Femur (tissue), 1 donor: ENCODE measurements at regions not wholly inside any gene's neighbourhood (a gene's known extent, or its start where the extent isn't known, plus 50 kb on each side); places are given as distances from the start of the nearest gene placed in this dataset.
"Not testable (repeated sequence)": the region's sequence is repeated elsewhere in the genome, so short reads cannot be mapped to it uniquely, and the experiment has no call there.

Experiments
- DNase-seq: peaks from one replicate; pipeline ENCODE4 v3.0.0-alpha.2; 2017

- not testable (repeated sequence) for DNase-seq
These were observed 62.8 kb downstream of the ARHGAP11B start for GRCh38 chr15:30688684-30689083.

GRCh38 chr15:30690153-30690552 lies 64.2 kb downstream of the ARHGAP11B start:
- not testable (repeated sequence) for DNase-seq

DNA sequence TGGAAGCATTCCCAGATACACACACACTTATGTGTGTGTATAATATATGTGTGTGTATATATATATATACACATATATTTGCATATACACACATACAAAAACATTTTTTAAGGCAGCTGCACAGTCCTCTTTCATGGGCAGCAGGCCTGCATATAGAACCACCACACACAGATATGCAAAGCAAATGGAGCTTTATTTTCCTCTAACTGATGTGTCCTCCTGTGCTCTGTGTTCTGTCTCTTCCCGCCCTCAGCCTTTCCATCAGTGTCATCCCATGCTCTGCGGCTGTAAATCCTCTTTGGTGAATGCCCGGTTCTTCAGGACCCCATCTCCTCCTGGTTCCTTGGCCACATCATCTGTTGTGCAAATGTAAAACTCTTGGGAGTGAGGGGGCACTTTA lies 69.9 kb downstream of the ARHGAP11B start:
- DNase-seq: not testable (repeated sequence)

DNA sequence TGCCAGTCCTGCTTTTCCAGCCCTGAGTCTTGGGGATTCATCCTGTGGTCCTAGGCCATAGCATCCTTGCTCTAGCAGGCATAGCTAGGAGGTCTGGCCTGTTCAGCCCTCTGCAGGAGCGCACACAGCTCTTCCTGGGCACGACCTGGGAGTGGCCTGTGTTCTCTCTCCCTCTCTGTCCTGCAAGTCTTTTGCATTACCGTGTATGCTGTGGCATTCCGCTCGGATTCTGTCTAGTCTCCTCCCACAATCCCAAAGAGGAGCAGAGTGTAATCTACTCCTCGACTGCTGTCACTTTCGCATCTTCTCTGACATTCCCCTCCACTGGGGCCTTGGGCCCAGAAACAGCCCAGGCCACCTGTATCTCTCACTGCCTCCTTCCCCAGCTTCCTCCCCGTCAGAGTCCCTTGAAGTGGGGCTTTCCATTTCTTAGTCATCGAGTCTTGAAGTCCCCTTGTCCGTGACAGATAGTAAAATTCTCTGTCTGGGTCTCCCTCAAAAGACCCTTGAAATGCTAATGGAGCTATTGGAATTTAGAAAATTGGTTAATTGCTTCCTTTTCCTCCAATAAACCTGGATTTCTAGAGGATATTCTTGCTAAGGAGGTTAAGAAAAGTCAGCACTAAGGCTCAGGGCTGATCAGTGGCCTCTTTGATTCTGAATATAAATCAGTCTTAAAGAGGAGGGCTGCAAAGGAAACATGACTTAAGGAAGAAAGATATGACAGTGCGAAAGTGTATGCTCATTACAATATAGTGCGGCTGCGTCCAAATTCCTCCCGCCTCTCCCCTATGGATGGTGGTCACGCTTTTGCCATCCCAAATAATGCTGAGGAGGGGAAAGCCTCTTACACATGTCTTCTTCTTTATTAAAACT lies 70.7 kb downstream of the ARHGAP11B start:
- not testable (repeated sequence) for DNase-seq

DNA sequence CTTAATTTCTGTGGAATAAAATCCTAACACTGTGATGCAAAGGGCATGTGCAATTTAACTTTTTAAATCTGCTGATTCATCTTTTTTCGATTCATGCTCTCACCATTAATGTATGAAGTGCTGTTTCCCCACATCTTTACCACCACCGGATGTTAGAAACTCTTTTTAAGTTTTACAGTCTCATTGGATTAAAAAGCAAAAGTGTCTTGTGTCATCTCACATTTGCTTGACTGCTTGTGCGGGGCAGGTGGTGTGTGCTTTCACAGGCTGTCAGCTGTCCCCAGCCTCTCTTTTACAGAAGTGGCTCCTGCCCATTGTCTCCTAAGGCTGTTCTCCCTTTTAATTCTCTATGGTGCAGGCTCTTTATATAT lies 71.4 kb downstream of the ARHGAP11B start:
- DNase-seq: not testable (repeated sequence)

- DNase-seq: not testable (repeated sequence)
These were observed 74.2 kb downstream of the ARHGAP11B start for GRCh38 chr15:30700006-30700597.

DNA sequence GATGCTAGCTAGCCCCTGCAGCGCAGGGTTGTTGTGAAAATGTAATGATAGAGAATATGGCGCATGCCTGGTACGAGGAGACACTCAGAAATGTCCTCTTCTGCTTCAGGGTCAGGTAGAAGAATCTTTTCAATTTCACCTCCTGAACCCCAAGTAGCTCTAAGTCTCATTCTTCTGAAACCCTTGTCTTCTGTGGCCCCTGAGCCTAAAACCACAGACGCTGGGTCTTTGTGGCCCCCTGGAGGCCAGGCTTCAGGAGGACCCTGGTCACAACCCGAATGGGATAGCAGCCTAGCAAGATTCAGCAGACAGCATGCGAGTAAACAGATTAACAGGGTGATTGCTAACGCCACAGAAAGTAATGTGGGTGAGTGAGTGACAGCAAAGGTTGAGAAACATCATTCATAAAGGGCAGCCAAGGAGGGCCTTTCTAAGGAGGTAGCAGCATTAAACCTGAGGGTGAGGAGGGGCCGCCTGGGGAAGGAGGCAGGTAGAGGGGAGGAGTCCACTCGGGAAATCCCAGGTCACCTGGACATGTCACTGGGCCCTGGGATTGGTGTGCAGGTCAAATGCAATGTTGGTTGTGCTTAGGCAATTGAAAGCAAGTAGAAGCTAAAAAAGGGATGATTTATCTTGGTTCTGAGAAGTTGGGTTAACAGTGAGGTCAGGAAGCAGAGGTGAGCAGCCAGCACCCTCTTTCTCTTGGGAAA lies 82.2 kb downstream of the ARHGAP11B start:
- not testable (repeated sequence) for DNase-seq

DNA sequence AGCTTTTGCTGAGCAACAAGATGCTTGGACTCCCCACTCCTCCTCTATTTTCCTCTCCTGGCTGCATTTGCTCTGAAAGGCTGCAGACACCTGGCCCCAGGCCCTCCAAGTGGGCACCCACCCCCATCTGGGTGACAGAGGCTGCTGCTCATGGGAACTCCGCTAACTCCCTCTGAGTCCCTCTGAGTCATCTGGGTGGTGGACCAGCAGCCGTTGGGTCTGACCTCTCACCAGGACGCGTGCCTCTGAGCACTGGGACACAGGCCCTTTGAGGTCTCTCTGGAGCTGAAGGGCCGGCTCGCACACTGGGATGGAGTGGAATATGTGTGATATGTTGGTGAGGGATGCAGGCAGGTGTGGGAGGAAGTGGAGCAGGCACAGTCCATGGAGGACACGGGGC lies 82.9 kb downstream of the ARHGAP11B start:
- DNase-seq: not testable (repeated sequence)

GRCh38 chr15:30718038-30718643 lies 92.2 kb downstream of the ARHGAP11B start:
- DNase-seq: not testable (repeated sequence)

DNA sequence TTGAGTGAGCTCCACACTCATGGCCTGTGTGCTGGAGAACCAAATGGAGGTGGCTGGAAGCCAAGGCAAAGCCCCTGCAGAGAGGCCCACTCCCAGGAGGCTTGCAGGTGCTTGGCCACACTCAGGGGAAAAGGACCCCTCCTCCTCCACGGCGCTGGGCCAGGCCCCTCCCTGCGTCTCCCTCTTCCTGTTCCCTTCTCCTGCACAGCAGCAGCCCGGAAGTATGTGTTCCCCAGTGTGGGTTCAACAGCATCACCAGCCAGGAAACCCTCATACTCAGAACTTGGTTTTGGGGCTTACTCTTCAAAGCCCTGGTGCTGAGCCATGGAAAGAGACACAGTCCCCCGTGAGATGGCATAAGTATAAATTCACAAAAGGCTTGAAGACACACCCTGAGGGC lies 93.4 kb downstream of the ARHGAP11B start:
- not testable (repeated sequence) for DNase-seq

- DNase-seq: not testable (repeated sequence)
These were observed 94.9 kb downstream of the ARHGAP11B start for GRCh38 chr15:30720825-30721224.

DNA sequence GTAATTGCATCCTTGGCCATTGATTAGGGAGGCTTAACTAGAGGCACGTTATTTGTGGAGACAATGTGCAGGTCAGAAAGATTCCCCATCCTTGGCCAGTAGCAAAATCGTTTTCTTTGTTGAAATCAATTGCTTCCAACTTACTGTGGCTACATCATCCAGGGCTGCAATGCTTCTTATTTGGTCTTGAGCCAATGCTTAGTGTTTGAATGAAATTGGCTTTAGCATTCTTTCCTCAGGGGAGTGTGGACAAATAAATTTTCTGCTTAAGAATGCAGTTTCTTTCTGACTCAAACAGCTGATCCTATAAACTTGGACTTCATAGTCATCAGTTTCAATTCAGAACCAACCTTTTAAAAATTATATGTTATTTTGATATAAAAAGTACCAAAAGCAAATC lies 95.6 kb downstream of the ARHGAP11B start:
- not testable (repeated sequence) for DNase-seq

DNA sequence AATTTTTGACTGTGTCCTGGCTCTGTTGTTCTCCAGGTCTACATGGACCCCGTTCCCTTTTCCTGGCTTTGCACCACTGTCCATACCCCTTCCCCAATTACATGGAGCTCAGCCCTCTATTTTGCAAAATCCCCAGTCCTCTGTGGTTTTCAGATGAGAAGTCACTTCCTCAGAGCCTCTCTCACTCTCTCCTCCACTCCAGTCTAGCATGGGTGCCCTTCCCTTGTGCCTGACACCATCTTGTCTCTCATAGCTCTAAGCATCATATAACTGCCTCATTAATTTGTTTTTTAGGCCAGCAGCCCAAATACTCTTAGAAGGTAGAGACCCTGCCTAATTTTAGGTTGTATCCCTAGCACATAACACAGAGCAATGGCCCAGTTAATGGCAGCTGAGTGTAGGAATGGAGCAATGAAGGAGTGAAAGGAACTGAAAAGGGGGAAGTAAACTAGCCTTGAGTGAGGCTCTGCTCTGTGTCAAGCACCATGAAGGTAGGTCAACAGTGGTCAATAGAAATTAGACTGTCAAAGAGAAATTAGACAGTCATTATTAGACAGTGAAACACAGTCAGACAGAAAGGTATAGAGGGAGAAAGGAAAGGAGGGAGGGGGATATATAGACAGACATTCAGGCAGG lies 97.7 kb downstream of the ARHGAP11B start:
- not testable (repeated sequence) for DNase-seq

DNA sequence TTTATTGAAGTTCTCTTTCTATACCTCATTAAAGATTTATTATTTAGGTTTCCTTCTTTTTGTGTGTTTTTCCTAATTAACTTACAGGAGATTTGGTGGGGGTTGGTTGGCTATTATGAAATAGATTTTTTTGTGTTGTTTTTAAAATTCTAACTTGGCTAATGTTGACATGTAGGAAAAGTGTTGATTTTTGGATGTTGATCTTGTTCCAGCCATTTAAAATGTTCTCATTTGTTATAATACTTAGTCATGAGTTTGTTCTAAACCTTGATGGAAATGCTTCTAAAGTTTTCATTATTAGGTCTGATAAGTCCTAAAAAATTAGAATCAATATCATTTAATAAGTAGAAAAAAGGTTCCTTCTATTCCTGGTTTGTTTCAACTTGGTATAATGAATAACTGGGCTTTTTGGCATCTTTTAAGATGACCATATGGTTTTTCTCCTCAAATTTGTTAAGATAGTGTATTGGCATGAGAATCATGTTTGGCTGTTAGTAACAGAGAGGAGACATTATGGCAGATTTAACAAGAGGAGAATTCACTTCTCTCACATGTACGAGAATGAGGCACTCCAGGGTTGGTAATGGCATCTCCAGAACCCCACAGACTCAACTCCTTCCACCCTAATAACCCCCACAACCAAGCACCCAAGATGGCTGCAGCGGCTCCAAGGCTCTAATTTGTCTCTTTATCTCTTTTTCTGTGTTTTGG lies 104.1 kb downstream of the ARHGAP11B start:
- DNase-seq: not testable (repeated sequence)

DNA sequence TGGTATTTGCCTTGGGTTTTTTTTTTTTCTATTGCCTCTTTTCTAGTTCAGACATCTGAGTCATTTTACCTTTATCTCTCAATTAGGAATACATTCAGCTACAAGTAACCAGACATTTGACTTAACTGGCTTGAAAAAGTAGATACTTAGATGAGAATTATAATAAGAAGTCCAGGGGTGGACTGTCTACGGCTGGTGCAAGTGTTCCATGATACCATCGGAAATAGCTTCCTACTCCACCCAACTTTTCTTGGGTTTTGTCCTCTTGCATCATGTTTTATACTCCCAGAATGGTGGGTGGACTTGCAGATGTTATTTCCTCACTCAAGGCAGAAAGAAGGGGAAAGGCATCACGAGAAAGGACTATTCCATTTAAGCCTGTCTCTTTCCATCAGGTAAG lies 104.7 kb downstream of the ARHGAP11B start:
- not testable (repeated sequence) for DNase-seq

GRCh38 chr15:30732100-30732499 lies 106.2 kb downstream of the ARHGAP11B start:
- DNase-seq: not testable (repeated sequence)

DNA sequence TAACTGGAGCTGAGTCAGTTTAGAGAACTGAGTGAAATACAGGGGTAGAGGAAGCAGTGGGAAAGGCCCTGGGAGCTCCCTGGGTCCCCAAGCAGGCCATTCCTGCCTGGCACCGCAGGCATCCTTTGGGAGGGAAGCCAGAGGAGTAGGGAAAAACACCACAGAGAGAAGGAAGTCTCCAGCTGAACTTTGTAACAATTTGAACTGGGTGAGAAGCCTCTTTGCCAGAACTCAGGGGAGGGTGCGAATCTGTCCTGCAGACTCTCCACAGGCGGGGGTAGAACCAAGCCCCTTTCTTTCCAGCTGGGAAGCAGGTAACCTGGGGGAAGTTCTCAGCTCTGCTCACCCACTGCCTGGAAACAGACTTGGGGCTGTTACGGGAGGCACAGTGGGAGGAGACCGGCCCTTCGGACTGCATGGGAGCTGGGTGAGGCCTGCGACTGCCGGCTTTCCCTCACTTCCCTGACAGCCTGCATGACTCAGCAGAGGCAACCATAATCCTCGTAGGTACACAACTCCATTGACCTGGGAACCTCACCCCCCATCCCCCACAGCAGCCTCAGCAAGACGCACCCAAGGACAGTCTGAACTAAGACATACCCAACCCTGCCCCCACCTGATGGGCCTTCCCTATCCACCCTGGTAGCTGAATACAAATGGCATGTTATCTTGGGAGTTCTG lies 110.1 kb downstream of the ARHGAP11B start:
- DNase-seq: not testable (repeated sequence)

DNA sequence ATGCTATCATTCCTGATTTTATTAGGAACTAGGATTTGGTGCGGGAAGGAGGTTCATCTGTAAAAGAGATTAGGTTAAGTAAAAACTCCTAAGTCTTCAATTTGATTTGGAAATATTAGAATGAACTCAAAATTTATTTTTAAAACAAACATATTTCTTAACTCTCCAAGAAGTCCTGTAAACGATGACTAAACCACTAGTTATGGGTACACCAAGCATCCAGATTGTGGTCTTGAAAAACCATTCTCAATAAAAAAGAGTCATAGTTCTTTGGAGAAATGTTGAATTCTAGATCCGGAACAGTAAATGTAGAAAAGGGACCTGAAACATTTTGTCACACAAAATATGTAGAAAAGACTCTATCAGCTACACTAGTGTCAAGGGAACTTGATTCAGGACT lies 116.9 kb downstream of the ARHGAP11B start:
- not testable (repeated sequence) for DNase-seq

GRCh38 chr15:30749048-30749447 lies 123.1 kb downstream of the ARHGAP11B start:
- not testable (repeated sequence) for DNase-seq

- DNase-seq: not testable (repeated sequence)
These were observed 129.2 kb downstream of the ARHGAP11B start for GRCh38 chr15:30755036-30755687.

DNA sequence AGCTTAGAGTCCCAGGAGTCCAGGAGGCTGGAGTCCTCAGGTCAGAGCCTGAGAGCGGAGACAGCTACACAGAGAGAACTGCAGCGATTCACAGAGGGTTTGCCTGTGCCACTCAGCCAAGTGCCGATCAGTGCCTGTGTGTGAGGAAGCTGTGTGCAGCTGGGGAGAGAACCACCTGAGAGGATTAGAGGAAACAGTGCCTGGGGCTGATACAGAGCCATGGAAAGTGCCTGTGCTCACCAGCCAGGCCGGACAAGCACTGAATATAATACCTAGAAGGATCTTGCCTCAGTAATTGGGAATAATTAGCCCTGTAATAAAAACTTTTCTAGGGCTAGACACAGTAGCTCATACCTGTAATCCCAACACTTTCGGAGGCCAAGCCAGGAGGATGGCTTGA lies 134.7 kb downstream of the ARHGAP11B start:
- not testable (repeated sequence) for DNase-seq
